Thyroid gland (tissue), 4 donors: ENCODE measurements at regions not wholly inside any gene's neighbourhood (a gene's known extent, or its start where the extent isn't known, plus 50 kb on each side); places are given as distances from the start of the nearest gene placed in this dataset.

Experiments used
- POLR2A ChIP-seq, 2 donors: fragments of 450-650 bp; IDR thresholded peaks; one replicate each; pipeline ENCODE4 v1.6.1; 2017; ENCODE audit warnings: antibody characterized with exemption in 2 of 2, mild to moderate bottlenecking in 2 of 2, moderate library complexity in 1 of 2
- TF ChIP-seq, protein P1 (sequence below), 6 experiments: fragments of 200-600 bp in 3 of 6; fragments of 450-650 bp in 3 of 6; sonication (generic) in 3 of 6; IDR thresholded peaks; one replicate each; pipeline ENCODE4 v1.5.1; 2016 to 2019; ENCODE audit warnings: antibody characterized with exemption in 6 of 6, mild to moderate bottlenecking in 2 of 6, inconsistent platforms in 1 of 6, moderate library complexity in 1 of 6

DNA sequence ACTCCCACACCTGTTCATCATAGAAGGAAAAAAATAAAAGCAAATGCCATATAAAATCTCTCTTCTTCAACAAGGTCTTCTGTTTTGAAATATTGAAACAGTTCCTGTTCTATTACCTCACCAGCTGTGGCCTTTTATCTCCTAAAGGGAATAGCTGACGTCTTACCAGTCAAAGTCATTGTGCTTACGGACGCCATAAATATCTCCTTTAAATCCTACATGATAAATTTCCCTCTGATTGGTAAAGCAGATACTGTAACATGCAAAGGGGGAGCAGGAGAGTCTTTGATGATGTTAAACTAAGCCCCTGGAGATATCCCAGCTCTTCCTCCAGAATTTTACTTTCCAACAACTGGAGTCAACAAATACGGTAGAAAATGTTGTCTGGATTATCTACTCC, 168.4 kb downstream of the ZC3H11B start:
- TF ChIP-seq, protein P1, sequence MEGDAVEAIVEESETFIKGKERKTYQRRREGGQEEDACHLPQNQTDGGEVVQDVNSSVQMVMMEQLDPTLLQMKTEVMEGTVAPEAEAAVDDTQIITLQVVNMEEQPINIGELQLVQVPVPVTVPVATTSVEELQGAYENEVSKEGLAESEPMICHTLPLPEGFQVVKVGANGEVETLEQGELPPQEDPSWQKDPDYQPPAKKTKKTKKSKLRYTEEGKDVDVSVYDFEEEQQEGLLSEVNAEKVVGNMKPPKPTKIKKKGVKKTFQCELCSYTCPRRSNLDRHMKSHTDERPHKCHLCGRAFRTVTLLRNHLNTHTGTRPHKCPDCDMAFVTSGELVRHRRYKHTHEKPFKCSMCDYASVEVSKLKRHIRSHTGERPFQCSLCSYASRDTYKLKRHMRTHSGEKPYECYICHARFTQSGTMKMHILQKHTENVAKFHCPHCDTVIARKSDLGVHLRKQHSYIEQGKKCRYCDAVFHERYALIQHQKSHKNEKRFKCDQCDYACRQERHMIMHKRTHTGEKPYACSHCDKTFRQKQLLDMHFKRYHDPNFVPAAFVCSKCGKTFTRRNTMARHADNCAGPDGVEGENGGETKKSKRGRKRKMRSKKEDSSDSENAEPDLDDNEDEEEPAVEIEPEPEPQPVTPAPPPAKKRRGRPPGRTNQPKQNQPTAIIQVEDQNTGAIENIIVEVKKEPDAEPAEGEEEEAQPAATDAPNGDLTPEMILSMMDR (IDR thresholded peaks at IDR 0.05), result no peak
- TF ChIP-seq POLR2A (IDR thresholded peaks at IDR 0.05), result no peak
